Vagina (tissue), 2 donors: ENCODE measurements at regions not wholly inside any gene's neighbourhood (a gene's known extent, or its start where the extent isn't known, plus 50 kb on each side); places are given as distances from the start of the nearest gene placed in this dataset.

Experiments used
- DNase-seq, 2 donors: peaks; one replicate each; pipeline ENCODE4 v3.0.0-alpha.2; 2017; ENCODE audit errors: extremely low spot score in 2 of 2
- H3K27ac ChIP-seq: fragments of 200-600 bp; sonication (generic); one replicate; pipeline ENCODE4 v1.5.1; 2019
- H3K27me3 ChIP-seq: fragments of 200-600 bp; sonication (generic); one replicate; pipeline ENCODE4 v1.5.1; 2019
- H3K36me3 ChIP-seq, 2 donors: fragments of 200-600 bp; sonication (generic); one replicate each; pipeline ENCODE4 v1.5.1; 2017 to 2019
- H3K4me1 ChIP-seq: fragments of 200-600 bp; sonication (generic); one replicate; pipeline ENCODE4 v1.5.1; 2019
- H3K4me3 ChIP-seq, 2 donors: fragments of 200-600 bp; sonication (generic); 1 replicate in 1 of 2; 2 replicates in 1 of 2; pipeline ENCODE4 v1.5.1; 2016 to 2019
- H3K9me3 ChIP-seq: fragments of 200-600 bp; sonication (generic); one replicate; pipeline ENCODE4 v1.5.1; 2019
- CTCF ChIP-seq, 3 experiments: fragments of 450-650 bp in 2 of 3; fragments of 200-600 bp in 1 of 3; sonication (generic) in 1 of 3; IDR thresholded peaks; one replicate each; pipeline ENCODE4 v1.5.1; 2017 to 2019; ENCODE audit warnings: antibody characterized with exemption in 3 of 3, mild to moderate bottlenecking in 2 of 3, moderate library complexity in 2 of 3
- POLR2A ChIP-seq, 2 donors: fragments of 450-650 bp; IDR thresholded peaks; one replicate each; pipeline ENCODE4 v1.6.1; 2017; ENCODE audit warnings: antibody characterized with exemption in 2 of 2, mild to moderate bottlenecking in 2 of 2, moderate library complexity in 2 of 2
- POLR2AphosphoS5 ChIP-seq, 2 donors: sonication (generic); formaldehyde crosslinking; IDR thresholded peaks; one replicate each; pipeline ENCODE4 v1.9.0; 2017; ENCODE audit warnings: antibody characterized with exemption in 2 of 2, mild to moderate bottlenecking in 2 of 2, low read depth in 1 of 2; ENCODE audit not compliant: insufficient read depth in 1 of 2
- intact Hi-C: fragments of 100-400 bp; cut with DNase I; formaldehyde crosslinking; loops from one replicate; pipeline ENCODE4 v1.15.1; 2023

GRCh38 chr10:71136036-71136721 lies 76.2 kb upstream of the UNC5B start:
- intact Hi-C loops = no loop called here
- H3K4me3 ChIP-seq = no peak overlapping the region
- TF ChIP-seq POLR2A (IDR thresholded peaks at IDR 0.05) = no peak
- TF ChIP-seq POLR2AphosphoS5 (IDR thresholded peaks at IDR 0.05; ENCODE audit: insufficient read depth in 1 of 2, low read depth in 1 of 2) = no peak
- no peak for TF ChIP-seq CTCF (IDR thresholded peaks at IDR 0.05)
- peak; percentile 72 to 90 for DNase-seq
- H3K36me3 ChIP-seq = no peaks in the 10 kb centered on the region
- no peaks in the 10 kb centered on the region for H3K9me3 ChIP-seq
- H3K27me3 ChIP-seq = no peaks in the 10 kb centered on the region
- no peaks in the 10 kb centered on the region for H3K4me1 ChIP-seq
- no peak overlapping the region for H3K27ac ChIP-seq

- TF ChIP-seq POLR2AphosphoS5 (IDR thresholded peaks at IDR 0.05; ENCODE audit: insufficient read depth in 1 of 2, low read depth in 1 of 2) (no peak), POLR2A (IDR thresholded peaks at IDR 0.05) (no peak), CTCF (IDR thresholded peaks at IDR 0.05) (no peak)
Observed at GRCh38 chr10:71137701-71138100, 74.7 kb upstream of the UNC5B start.

GRCh38 chr10:71138166-71138830 lies 74.1 kb upstream of the UNC5B start:
- no peak overlapping the region for H3K4me3 ChIP-seq
- no peaks in the 10 kb centered on the region for H3K36me3 ChIP-seq
- no peaks in the 10 kb centered on the region for H3K4me1 ChIP-seq
- H3K9me3 ChIP-seq = no peaks in the 10 kb centered on the region
- intact Hi-C loops = no loop called here
- peak; percentile 71 to 90 for DNase-seq
- H3K27me3 ChIP-seq = no peaks in the 10 kb centered on the region
- no peak overlapping the region for H3K27ac ChIP-seq
- TF ChIP-seq CTCF (IDR thresholded peaks at IDR 0.05) (no peak), POLR2AphosphoS5 (IDR thresholded peaks at IDR 0.05; ENCODE audit: insufficient read depth in 1 of 2, low read depth in 1 of 2) (no peak), POLR2A (IDR thresholded peaks at IDR 0.05) (no peak)

More at GRCh38 chr10:71137701-71138100, 74.7 kb upstream of the UNC5B start:
- no peaks in the 10 kb centered on the region for H3K9me3 ChIP-seq
- no peak overlapping the region for H3K4me3 ChIP-seq
- no peaks in the 10 kb centered on the region for H3K4me1 ChIP-seq
- no peaks in the 10 kb centered on the region for H3K27me3 ChIP-seq
- H3K36me3 ChIP-seq = no peaks in the 10 kb centered on the region
- peak; percentile 69 to 74 for DNase-seq
- intact Hi-C loops = no loop called here
- H3K27ac ChIP-seq = no peak overlapping the region

GRCh38 chr10:71141528-71141927 lies 70.8 kb upstream of the UNC5B start:
- no peaks in the 10 kb centered on the region for H3K4me1 ChIP-seq

More at GRCh38 chr10:71141528-71141927, 70.8 kb upstream of the UNC5B start:
- no peak for TF ChIP-seq POLR2AphosphoS5 (IDR thresholded peaks at IDR 0.05; ENCODE audit: insufficient read depth in 1 of 2, low read depth in 1 of 2)
- no peak for TF ChIP-seq POLR2A (IDR thresholded peaks at IDR 0.05)
- no peak for TF ChIP-seq CTCF (IDR thresholded peaks at IDR 0.05)
- no peaks in the 10 kb centered on the region for H3K36me3 ChIP-seq
- no peaks in the 10 kb centered on the region for H3K9me3 ChIP-seq
- intact Hi-C loops = no loop called here
- H3K27ac ChIP-seq = no peak overlapping the region
- H3K4me3 ChIP-seq = no peak overlapping the region
- peak in 1 of 2 donors; percentile 55 for DNase-seq
- H3K27me3 ChIP-seq = no peaks in the 10 kb centered on the region
